ENCODE measurements at regions not wholly inside any gene's neighbourhood (a gene's known extent, or its start where the extent isn't known, plus 50 kb on each side); places are given as distances from the start of the nearest gene placed in this dataset.
"Not testable (repeated sequence)": the region's sequence is repeated elsewhere in the genome, so short reads cannot be mapped to it uniquely, and the experiment has no call there.

DNA sequence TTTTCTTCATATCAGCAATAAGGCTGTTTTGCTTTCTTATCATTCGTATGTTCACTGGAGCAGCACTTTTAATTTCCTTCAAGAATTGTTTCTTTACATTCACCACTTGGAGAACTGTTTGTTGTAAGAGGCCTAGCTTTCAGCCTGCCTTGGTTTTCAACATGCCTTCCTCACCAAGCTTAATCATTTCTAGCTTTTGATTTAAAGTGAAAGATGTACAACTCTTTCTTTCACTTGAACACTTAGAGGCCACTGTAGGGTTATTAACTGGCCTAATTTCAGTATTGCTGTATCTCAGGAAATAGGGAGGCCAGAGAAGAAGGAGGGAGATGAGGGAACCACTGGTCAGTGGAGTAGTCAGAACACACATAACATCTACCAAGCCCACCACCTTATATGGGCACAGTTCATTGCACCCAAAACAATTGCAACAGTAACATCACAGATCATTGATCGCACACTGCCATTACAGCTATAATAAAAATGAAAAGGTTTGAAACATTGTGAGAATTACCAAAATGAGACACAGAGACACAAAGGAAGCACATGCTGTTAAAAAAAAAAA is 181.4 kb upstream of the TUBA3C start:
- DNase-seq = no peak

- not testable (repeated sequence) for DNase-seq
Observed at GRCh38 chr13:19359697-19360096, 178.1 kb upstream of the TUBA3C start.

DNA sequence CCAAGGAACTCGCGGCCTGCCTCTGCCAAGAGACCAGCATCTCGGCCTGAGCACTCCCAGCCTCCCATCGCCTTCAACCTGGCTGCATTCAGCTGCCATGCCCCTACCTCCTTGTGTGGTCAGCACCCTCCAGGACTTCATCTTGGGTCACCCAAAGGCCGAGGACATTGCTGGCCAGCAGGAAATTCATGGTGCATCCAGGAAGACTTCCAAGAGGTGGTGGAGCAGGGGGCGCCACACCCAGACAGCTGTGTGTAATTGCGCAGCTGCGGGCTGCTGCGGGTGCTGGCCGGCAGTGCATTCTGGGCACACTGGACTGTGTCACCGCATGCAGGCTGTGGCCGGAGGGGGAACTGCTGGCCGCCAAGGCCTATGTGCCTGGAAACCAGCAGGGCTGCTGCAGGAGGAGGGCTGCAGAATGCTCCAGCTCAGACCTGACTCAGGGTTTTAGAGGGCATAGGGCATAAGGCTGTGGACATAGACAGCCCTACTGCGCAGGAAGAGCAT is 164.3 kb upstream of the TUBA3C start:
- no peak for DNase-seq

DNA sequence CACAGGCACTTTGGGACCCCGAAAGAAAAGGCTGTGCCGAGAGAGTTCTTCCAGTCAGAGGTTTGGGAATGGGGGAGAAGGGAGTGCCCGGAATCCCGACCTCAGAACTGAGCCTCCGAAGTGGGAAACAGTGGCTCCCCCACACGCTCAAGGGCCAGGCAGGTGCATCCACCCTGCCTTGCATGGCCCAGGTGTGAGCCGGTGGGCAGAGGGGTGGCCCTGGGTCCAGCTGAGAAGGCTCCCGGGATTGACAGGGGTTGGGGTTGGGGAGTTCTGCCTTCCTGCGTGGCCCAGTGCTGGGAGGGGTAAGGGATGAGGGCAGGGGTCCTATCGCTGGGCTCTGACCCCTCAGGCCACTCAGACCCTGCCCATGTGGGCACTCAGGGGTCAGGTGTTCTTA is 163.5 kb upstream of the TUBA3C start:
- DNase-seq = no peak

DNA sequence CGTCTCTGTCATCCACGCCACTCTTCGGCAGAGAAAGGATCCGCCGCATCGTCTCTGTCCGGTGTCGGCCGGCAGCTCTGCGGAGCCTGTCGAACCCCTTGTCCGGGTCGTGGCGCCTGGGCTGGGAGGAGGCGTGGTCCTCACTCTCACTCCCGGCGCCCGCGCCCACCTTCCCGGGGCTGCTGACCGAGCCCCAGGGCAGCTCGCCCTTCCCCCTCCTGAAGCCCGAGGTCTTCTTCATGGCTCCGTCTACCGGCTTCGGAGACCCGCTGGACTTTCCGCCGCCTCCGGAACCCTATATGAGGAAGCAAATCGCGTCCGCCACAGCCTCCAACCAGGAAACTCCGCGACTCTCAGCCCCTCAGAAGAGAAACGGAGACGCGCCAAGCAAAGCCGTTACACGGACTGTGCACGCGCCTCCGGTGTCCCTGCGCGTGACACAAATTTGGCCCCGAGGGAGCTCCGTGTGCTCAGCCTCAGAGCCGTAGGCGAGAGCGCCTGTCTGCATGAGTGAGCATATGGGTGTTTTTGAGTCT is 163.0 kb upstream of the TUBA3C start:
- peak in 1 of 56 donors; percentile 8 for DNase-seq

GRCh38 chr13:19332378-19332777 is 150.8 kb upstream of the TUBA3C start:
- DNase-seq = no peak

DNA sequence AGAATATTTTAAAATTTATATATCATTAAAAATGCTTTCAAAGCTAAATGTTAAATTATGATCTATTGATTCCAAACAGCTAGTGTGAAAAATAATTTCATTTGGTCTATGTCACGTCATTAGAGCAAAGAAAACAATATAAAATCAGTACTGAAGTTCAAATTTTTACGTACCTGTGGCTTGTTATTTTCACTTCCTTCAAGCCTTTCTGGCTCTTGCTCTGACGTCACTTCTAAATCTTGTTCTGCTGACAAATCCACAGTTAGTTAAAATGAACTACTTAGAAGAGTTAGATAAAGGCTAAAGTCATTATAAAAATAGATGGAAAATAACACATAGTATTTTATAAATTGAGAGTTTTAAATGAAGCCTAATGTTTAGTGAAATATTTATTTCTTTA is 147.7 kb upstream of the TUBA3C start:
- DNase-seq = no peak

DNA sequence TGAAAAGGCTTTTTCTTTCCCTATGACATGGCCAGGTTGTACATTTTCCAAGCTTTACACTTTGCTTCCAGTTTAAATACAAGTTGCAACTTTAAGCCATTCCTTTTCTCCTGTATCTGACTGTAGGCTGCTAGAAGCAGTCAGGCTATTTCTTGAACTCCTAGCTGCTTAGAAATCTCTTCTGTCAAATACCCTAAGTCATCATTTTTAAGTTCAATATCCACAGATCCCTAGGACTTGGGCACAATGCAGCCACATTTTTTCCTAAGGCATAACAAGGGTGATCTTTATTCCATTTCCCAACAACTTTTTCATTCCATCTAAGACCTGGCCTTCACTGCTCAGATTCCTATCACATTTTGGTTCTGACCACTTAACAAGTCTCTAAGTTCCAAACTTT is 142.7 kb upstream of the TUBA3C start:
- DNase-seq = no peak

DNA sequence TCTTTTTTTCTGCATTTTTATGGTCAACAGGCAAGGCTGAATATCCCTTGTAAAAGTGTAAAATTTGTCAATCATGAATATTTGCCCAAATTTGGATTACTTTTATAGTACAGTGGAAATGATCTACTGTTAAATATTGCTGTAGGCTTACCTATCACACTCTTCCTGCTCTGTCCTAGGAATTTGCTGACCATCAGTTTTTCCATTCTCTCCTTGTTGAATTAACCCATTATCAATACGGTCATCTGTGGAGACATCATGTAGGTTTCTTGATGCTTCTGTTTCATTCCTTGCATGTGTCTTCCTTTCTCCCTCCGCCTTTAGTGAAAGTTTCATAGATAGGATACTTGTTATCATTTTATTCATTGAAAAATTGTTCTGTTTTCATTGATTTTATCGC is 139.6 kb upstream of the TUBA3C start:
- DNase-seq = no peak

- no peak for DNase-seq
Observed at GRCh38 chr13:19305434-19305833, 123.8 kb upstream of the TUBA3C start.

DNA sequence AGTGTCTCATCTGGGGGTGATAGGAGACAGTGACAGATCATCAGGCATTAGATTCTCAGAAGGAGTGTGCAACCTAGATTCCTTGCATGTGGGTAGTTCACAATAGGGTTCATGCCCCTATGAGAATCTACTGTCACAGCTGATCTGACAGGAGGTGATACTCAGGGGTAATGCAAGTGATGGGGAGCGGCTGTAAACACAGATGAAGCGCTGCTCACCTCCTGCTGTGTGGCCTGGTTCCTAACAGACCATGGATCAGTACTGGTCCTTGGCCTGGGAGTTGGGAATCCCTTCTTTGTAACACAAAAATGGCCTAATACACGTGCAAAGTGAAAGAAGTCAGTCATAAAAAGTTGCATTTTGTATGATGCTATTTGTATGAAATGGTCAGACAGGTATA is 107.6 kb upstream of the TUBA3C start:
- no peak for DNase-seq

GRCh38 chr13:19283836-19284235 is 102.2 kb upstream of the TUBA3C start:
- no peak for DNase-seq

- DNase-seq = no peak
Observed at GRCh38 chr13:19268331-19268730, 86.7 kb upstream of the TUBA3C start.

- DNase-seq = no peak
Observed at GRCh38 chr13:19267746-19268145, 86.1 kb upstream of the TUBA3C start.

GRCh38 chr13:19266979-19267378 is 85.4 kb upstream of the TUBA3C start:
- no peak for DNase-seq

GRCh38 chr13:19264711-19265110 is 83.1 kb upstream of the TUBA3C start:
- DNase-seq = no peak

DNA sequence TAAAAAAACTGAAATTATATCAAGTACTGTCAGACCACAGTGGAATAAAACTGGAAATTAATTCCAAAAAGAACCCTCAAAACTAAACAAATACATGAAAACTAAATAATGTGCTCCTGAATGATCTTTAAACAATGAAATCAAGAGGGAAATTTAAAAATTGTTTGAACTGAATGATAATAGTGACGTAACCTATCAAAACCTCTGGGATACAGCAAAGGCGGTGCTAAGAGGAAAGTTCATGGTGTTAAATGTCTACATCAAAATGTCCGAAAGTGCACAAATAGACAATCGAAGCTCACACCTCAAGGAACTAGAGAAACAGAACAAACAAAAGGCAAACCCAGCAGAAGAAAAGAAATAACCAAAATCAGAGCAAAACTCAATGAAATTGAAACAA is 70.8 kb upstream of the TUBA3C start:
- DNase-seq = no peak

DNA sequence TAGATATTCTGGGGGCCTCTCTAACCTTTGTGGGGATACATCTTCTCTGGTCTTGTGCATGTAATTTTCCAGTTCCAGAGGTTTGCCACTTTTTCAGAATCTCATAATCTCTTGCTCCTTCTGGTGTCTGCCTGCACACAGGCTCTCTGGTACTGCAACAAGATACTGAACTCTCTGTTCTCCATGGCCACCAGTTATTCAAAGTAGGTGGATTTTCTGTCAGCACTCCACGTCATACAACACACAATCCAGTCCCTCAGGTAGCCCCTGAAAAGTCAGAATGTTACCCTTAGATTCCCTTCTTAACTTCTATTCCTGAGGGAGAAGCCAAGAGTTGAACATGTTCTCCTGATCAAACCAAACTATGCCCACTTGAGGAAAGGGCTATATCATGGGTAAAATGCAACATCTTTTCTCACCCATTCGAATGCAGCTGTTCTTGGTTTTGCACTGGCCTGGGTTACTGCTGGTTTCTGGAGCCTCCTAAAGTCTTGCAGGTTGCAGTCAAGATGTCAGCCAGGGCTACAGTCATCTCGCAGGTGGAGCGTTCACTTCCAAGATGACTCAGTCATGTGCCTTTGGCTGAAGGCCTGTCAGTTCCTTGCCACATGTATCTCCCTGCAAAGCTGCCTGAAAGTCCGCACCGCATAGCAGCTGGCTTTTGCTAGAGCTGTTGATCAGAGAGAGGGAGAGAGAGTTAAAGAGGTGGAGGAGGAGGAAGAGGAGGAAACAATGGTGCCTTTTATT is 57.7 kb upstream of the TUBA3C start:
- DNase-seq = no peak
